GM23338 (cell line): ENCODE measurements at regions not wholly inside any gene's neighbourhood (a gene's known extent, or its start where the extent isn't known, plus 50 kb on each side); places are given as distances from the start of the nearest gene placed in this dataset.

ENCODE experiments used
- ATAC-seq: fragments of 200-7000 bp; cut with Tn5 transposase; 3 replicates; pipeline ENCODE4 v1.9.1; 2020
- DNase-seq: peaks from one replicate; pipeline ENCODE4 v3.0.0-alpha.2; 2015; ENCODE audit warnings: low spot score
- H2AFZ ChIP-seq: fragments of 200-600 bp; sonication (generic); 2 replicates; pipeline ENCODE4 v1.8.0; 2016; ENCODE audit warnings: antibody characterized with exemption, mild to moderate bottlenecking, moderate library complexity
- H3F3A ChIP-seq: fragments of 200-600 bp; sonication (generic); replicated peaks from 2 replicates; pipeline ENCODE4 v1.8.0; 2017; ENCODE audit warnings: antibody characterized with exemption, mixed run types, low read depth
- H3K27ac ChIP-seq: fragments of 200-600 bp; sonication (generic); 2 replicates; pipeline ENCODE4 v1.6.1; 2016; ENCODE audit warnings: low read depth
- H3K27me3 ChIP-seq: fragments of 200-600 bp; sonication (generic); 2 replicates; pipeline ENCODE4 v1.8.0; 2016; ENCODE audit warnings: mild to moderate bottlenecking, mixed run types, moderate library complexity; ENCODE audit not compliant: insufficient read depth
- H3K36me3 ChIP-seq: fragments of 200-600 bp; sonication (generic); 2 replicates; pipeline ENCODE4 v1.8.0; 2016; ENCODE audit warnings: mild to moderate bottlenecking; ENCODE audit not compliant: insufficient read depth
- H3K4me1 ChIP-seq: fragments of 200-600 bp; sonication (generic); 2 replicates; pipeline ENCODE4 v1.8.0; 2016; ENCODE audit warnings: mild to moderate bottlenecking, moderate library complexity; ENCODE audit not compliant: insufficient read depth
- H3K4me2 ChIP-seq: fragments of 200-600 bp; sonication (generic); 2 replicates; pipeline ENCODE4 v1.7.1; 2017; ENCODE audit warnings: mixed run types
- H3K4me3 ChIP-seq: fragments of 200-600 bp; sonication (generic); 2 replicates; pipeline ENCODE4 v1.6.1; 2016; ENCODE audit warnings: mixed run types
- H3K79me2 ChIP-seq: fragments of 200-600 bp; sonication (generic); replicated peaks from 2 replicates; pipeline ENCODE4 v1.8.0; 2017; ENCODE audit warnings: mild to moderate bottlenecking; ENCODE audit not compliant: insufficient read depth
- H3K9me2 ChIP-seq: fragments of 200-600 bp; sonication (generic); 2 replicates; pipeline ENCODE4 v1.8.0; 2017; ENCODE audit not compliant: insufficient read depth
- H4K20me1 ChIP-seq: fragments of 200-600 bp; sonication (generic); replicated peaks from 2 replicates; pipeline ENCODE4 v1.8.0; 2017; ENCODE audit warnings: mild to moderate bottlenecking; ENCODE audit not compliant: insufficient read depth
- H3K27ac Mint-ChIP-seq: 2 replicates; pipeline ENCODE4 v1.8.0; 2020; ENCODE audit warnings: inconsistent platforms, mild to moderate bottlenecking, moderate library complexity, mixed read lengths
- H3K27me3 Mint-ChIP-seq: 3 replicates; pipeline ENCODE4 v1.8.0; 2022; ENCODE audit warnings: low read depth, mild to moderate bottlenecking, moderate library complexity, mixed read lengths, inconsistent platforms; ENCODE audit not compliant: insufficient read depth, poor library complexity
- H3K36me3 Mint-ChIP-seq: 3 replicates; pipeline ENCODE4 v1.8.0; 2021; ENCODE audit warnings: low read depth, mild to moderate bottlenecking, inconsistent platforms, moderate library complexity, mixed read lengths
- H3K4me1 Mint-ChIP-seq: 3 replicates; pipeline ENCODE4 v1.8.0; 2020; ENCODE audit warnings: mild to moderate bottlenecking, inconsistent platforms, mixed read lengths
- H3K4me3 Mint-ChIP-seq: 3 replicates; pipeline ENCODE4 v1.8.0; 2021; ENCODE audit warnings: moderate library complexity, mild to moderate bottlenecking, inconsistent platforms, mixed read lengths
- H3K9me3 Mint-ChIP-seq: 3 replicates; pipeline ENCODE4 v1.8.0; 2020; ENCODE audit warnings: moderate library complexity, mild to moderate bottlenecking, inconsistent platforms, mixed read lengths
- CREB1 ChIP-seq: fragments of 250-450 bp; sonication (Bioruptor Pico); IDR thresholded peaks from 2 replicates; pipeline ENCODE4 v1.5.0; 2020; ENCODE audit warnings: low read depth, mild to moderate bottlenecking, moderate library complexity
- ETS1 ChIP-seq: IDR thresholded peaks from 2 replicates; pipeline ENCODE4 v1.6.1; 2016; ENCODE audit warnings: antibody characterized with exemption
- NANOG ChIP-seq: IDR thresholded peaks from 2 replicates; pipeline ENCODE4 v1.6.1; 2016; ENCODE audit warnings: antibody characterized with exemption, borderline replicate concordance
- POLR2AphosphoS5 ChIP-seq: IDR thresholded peaks from 2 replicates; pipeline ENCODE4 v1.6.1; 2016; ENCODE audit warnings: antibody characterized with exemption, low read depth
- ZNF114 ChIP-seq: fragments of 250-450 bp; sonication (Bioruptor Pico); IDR thresholded peaks from 2 replicates; pipeline ENCODE4 v1.5.0; 2020; ENCODE audit warnings: mild to moderate bottlenecking, moderate library complexity
- ZNF331 ChIP-seq: fragments of 250-450 bp; sonication (Bioruptor Pico); IDR thresholded peaks from 2 replicates; pipeline ENCODE4 v1.5.0; 2020; ENCODE audit warnings: low read depth, mild to moderate bottlenecking, moderate library complexity
- ZNF462 ChIP-seq: fragments of 250-450 bp; sonication (Bioruptor Pico); IDR thresholded peaks from 2 replicates; pipeline ENCODE4 v1.5.0; 2020; ENCODE audit warnings: mild to moderate bottlenecking, moderate library complexity
- TF ChIP-seq, protein P1 (sequence below): IDR thresholded peaks from one replicate; pipeline ENCODE4 v1.6.1; 2018; ENCODE audit warnings: antibody characterized with exemption; ENCODE audit not compliant: unreplicated experiment

DNA sequence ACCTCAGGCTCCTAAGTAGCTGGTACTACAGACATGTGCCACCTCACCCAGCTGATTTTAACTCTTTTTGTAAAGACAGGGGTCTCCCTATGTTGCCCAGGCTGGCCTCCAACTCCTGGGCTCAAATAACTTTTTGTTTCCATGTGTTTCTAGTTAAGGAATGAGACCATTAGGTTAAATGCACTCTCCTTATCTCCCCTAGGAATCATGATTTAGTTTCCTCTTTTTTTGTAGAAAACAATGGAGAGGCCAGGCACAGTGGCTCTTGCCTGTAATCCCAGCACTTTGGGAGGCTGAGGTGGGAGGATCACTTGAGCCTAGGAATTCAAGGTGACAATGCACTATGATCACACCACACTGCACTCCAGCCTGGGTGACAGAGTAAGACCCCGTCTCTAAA lies 198.8 kb upstream of the C2CD4B start (continued):
- TF ChIP-seq ZNF462 (CRISPR knock-in tag) (no peak), ZNF331 (no peak), NANOG (no peak), POLR2AphosphoS5 (no peak)
- TF ChIP-seq, protein P1, sequence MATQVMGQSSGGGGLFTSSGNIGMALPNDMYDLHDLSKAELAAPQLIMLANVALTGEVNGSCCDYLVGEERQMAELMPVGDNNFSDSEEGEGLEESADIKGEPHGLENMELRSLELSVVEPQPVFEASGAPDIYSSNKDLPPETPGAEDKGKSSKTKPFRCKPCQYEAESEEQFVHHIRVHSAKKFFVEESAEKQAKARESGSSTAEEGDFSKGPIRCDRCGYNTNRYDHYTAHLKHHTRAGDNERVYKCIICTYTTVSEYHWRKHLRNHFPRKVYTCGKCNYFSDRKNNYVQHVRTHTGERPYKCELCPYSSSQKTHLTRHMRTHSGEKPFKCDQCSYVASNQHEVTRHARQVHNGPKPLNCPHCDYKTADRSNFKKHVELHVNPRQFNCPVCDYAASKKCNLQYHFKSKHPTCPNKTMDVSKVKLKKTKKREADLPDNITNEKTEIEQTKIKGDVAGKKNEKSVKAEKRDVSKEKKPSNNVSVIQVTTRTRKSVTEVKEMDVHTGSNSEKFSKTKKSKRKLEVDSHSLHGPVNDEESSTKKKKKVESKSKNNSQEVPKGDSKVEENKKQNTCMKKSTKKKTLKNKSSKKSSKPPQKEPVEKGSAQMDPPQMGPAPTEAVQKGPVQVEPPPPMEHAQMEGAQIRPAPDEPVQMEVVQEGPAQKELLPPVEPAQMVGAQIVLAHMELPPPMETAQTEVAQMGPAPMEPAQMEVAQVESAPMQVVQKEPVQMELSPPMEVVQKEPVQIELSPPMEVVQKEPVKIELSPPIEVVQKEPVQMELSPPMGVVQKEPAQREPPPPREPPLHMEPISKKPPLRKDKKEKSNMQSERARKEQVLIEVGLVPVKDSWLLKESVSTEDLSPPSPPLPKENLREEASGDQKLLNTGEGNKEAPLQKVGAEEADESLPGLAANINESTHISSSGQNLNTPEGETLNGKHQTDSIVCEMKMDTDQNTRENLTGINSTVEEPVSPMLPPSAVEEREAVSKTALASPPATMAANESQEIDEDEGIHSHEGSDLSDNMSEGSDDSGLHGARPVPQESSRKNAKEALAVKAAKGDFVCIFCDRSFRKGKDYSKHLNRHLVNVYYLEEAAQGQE = no peak

DNA sequence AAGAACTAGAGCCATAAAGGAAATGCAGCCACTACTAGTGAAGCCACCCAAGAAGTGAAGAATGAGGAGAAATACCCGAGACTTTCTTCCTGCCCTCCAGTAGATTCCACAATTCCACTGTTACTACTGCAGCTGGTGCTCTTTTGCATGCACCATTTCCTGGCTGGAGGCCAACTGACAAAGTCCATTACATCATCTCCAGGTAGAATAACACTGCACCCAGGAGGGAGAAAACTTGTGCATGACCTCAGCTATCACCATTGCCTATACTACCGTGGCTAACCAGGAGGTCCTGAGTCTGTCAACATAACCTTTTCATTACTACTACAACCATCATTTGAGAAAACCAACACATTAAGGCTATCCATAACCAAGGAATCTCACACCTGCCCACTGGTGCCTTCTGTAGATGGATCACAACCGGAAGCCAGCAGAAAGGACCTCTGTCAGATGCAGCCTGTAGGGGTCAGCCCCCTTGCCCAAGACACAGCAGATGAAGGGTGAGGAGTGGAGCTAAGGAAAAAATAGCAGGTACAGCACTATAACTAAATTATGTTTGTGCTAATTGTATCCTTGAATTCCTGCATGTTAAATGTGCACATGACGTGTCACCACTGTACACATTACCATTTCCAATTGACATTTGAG lies 200.8 kb upstream of the C2CD4B start:
- Histone ChIP-seq H3K27ac (no peak overlapping the region), H4K20me1 (no peaks in the 10 kb centered on the region), H3K4me1 (no peaks in the 10 kb centered on the region), H3K79me2 (no peaks in the 10 kb centered on the region), H3K4me3 (no peak overlapping the region), H2AFZ (no peak overlapping the region), H3K36me3 (no peaks in the 10 kb centered on the region), H3K9me2 (no peaks in the 10 kb centered on the region), H3K27me3 (no peaks in the 10 kb centered on the region), H3K4me2 (no peak overlapping the region), H3F3A (no peaks in the 10 kb centered on the region)
- Mint-ChIP-seq H3K27ac (no peak overlapping the region), H3K27me3 (peaks cover 6% of the 10 kb centered on the region), H3K36me3 (no peaks in the 10 kb centered on the region), H3K9me3 (no peaks in the 10 kb centered on the region), H3K4me3 (no peak overlapping the region), H3K4me1 (no peaks in the 10 kb centered on the region)
- no peak for ATAC-seq
- no peak for DNase-seq
- TF ChIP-seq ETS1 (no peak), POLR2AphosphoS5 (no peak), ZNF114 (CRISPR knock-in tag) (no peak), CREB1 (CRISPR knock-in tag) (no peak)
- TF ChIP-seq, protein P1 = no peak
